ENCODE measurements at regions not wholly inside any gene's neighbourhood (a gene's known extent, or its start where the extent isn't known, plus 50 kb on each side); places are given as distances from the start of the nearest gene placed in this dataset.

DNA sequence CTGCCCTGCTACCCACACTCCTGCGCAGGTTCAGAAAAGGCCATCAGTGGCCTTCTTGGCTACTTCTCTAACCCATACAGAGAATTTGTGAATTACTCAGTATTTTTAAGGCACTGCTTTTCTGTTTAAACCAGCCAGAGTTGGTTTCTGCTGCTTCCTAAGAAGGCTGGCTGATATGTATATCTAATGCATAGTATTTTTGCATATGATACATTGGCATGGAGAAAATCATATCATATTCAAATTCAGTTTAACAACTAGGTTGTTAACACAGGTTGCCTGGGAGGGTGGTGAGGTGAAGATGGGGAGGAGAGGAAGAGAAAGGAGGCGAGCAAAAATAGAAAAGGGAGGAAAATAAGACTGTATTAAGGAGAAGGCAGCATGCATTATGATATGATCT lies 132.8 kb upstream of the ADPGK start:
- TF ChIP-seq, protein P1, sequence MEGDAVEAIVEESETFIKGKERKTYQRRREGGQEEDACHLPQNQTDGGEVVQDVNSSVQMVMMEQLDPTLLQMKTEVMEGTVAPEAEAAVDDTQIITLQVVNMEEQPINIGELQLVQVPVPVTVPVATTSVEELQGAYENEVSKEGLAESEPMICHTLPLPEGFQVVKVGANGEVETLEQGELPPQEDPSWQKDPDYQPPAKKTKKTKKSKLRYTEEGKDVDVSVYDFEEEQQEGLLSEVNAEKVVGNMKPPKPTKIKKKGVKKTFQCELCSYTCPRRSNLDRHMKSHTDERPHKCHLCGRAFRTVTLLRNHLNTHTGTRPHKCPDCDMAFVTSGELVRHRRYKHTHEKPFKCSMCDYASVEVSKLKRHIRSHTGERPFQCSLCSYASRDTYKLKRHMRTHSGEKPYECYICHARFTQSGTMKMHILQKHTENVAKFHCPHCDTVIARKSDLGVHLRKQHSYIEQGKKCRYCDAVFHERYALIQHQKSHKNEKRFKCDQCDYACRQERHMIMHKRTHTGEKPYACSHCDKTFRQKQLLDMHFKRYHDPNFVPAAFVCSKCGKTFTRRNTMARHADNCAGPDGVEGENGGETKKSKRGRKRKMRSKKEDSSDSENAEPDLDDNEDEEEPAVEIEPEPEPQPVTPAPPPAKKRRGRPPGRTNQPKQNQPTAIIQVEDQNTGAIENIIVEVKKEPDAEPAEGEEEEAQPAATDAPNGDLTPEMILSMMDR (IDR thresholded peaks at IDR 0.05; ENCODE audit: low read depth, low read length): no peak
- no peak for TF ChIP-seq EZH2phosphoT487 (IDR thresholded peaks at IDR 0.05; ENCODE audit: low read depth)
